Hepatocyte (in vitro differentiated cells): ENCODE measurements at regions not wholly inside any gene's neighbourhood (a gene's known extent, or its start where the extent isn't known, plus 50 kb on each side); places are given as distances from the start of the nearest gene placed in this dataset.
"Not testable (repeated sequence)": the region's sequence is repeated elsewhere in the genome, so short reads cannot be mapped to it uniquely, and the experiment has no call there.

ENCODE experiments used
- CTCF ChIP-seq: fragments of 200-600 bp; sonication (generic); IDR thresholded peaks from 2 replicates; pipeline ENCODE4 v1.5.1; 2016; ENCODE audit warnings: antibody characterized with exemption, mild to moderate bottlenecking; ENCODE audit not compliant: poor library complexity
- EZH2phosphoT487 ChIP-seq: fragments of 200-600 bp; sonication (generic); IDR thresholded peaks from one replicate; pipeline ENCODE4 v1.6.1; 2018; ENCODE audit warnings: antibody characterized with exemption, mild to moderate bottlenecking, low read depth, moderate library complexity; ENCODE audit not compliant: unreplicated experiment, severe bottlenecking

GRCh38 chr13:44055681-44056080 lies 176.0 kb downstream of the LACC1 start:
- not testable (repeated sequence) for TF ChIP-seq CTCF, EZH2phosphoT487
